ENCODE measurements at regions not wholly inside any gene's neighbourhood (a gene's known extent, or its start where the extent isn't known, plus 50 kb on each side); places are given as distances from the start of the nearest gene placed in this dataset.

- DNase-seq, result no peak
- Histone ChIP-seq H3K27me3 (no peaks in the 10 kb centered on the region), H3K9me3 (replicated peaks) (no peaks in the 10 kb centered on the region), H3K36me3 (no peaks in the 10 kb centered on the region), H3K4me3 (no peak overlapping the region), H3K27ac (no peak overlapping the region), H3K4me1 (no peaks in the 10 kb centered on the region)
These were observed 185.2 kb downstream of the HGF start for GRCh38 chr7:81584667-81585066.

DNA sequence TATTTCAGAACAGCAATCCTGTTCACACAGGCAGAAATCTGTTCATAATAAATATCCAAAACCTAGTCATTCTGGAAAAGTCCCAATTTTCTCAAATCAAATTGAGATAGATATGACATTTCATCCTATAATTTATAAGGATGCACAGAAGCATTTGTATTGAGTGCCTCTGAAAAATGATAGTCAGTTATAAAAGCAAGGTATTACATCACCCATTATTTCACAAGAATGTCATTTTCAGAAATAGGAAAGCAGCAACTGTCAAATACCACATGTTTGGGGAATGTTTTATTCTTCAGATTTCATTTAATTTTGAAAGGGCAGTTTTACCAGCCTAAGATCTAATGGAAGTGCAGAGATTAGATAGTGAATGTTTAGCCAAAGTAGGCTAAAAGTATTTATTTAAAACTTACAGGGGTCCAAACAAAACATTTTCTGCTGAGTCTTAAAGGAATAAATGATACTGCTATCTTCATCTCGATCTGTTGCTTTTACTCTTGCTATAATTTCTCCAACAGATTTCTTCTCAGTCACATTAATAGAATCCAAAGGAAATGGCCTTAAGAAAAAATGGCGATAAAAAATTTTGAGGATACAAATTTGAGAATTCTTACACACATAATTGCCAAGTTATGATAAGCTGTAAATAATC, 185.8 kb downstream of the HGF start:
- no peak overlapping the region for H3K4me3 ChIP-seq
- H3K9me3 ChIP-seq (replicated peaks), result no peaks in the 10 kb centered on the region
- H3K4me1 ChIP-seq, result no peaks in the 10 kb centered on the region
- no peak for DNase-seq
- H3K27me3 ChIP-seq, result no peaks in the 10 kb centered on the region
- H3K36me3 ChIP-seq, result no peaks in the 10 kb centered on the region
- H3K27ac ChIP-seq, result no peak overlapping the region

- H3K27me3 ChIP-seq, result no peaks in the 10 kb centered on the region
- H3K27ac ChIP-seq, result no peak overlapping the region
- no peak for DNase-seq
- no peaks in the 10 kb centered on the region for H3K4me1 ChIP-seq
- no peaks in the 10 kb centered on the region for H3K9me3 ChIP-seq (replicated peaks)
- no peak overlapping the region for H3K4me3 ChIP-seq
- H3K36me3 ChIP-seq, result no peaks in the 10 kb centered on the region
These were observed 186.8 kb downstream of the HGF start for GRCh38 chr7:81583090-81583489.

GRCh38 chr7:81577642-81578340, 192.1 kb downstream of the HGF start:
- Histone ChIP-seq H3K36me3 (no peaks in the 10 kb centered on the region), H3K9me3 (replicated peaks) (no peaks in the 10 kb centered on the region), H3K4me3 (no peak overlapping the region), H3K27me3 (no peaks in the 10 kb centered on the region), H3K27ac (no peak overlapping the region), H3K4me1 (no peaks in the 10 kb centered on the region)
- DNase-seq, result no peak

DNA sequence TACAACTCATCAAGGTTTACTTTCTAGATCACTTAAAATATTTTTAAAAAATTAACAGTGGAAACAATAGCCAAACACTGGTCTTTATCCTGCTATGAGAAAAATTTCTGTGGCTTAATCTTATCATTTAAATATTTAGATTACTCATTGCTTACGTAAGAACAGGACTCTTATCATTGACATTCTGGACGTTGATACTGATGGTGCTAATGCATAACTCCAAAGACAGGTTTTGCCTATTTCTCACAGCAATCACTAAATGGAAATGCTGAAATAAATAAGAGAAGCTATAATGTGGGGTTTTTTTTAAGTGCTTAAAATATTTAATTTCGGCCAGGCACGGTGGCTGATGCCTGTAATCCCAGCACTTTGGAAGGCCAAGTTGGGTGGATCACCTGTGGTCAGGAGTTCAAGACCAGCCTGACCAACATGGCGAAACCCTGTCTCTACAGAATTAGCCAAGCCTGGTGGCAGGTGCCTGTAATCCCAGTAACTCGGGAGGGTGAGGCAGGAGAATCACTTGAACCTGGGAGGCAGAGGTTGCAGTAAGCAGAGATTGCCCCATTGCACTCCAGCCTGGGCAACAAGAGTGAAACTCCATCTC, 195.0 kb downstream of the HGF start:
- Histone ChIP-seq H3K9me3 (replicated peaks) (no peaks in the 10 kb centered on the region), H3K4me3 (no peak overlapping the region), H3K4me1 (no peaks in the 10 kb centered on the region), H3K36me3 (no peaks in the 10 kb centered on the region), H3K27ac (no peak overlapping the region), H3K27me3 (no peaks in the 10 kb centered on the region)
- DNase-seq, result no peak

- Histone ChIP-seq H3K9me3 (replicated peaks) (no peaks in the 10 kb centered on the region), H3K27me3 (no peaks in the 10 kb centered on the region), H3K4me3 (no peak overlapping the region), H3K36me3 (no peaks in the 10 kb centered on the region), H3K4me1 (no peaks in the 10 kb centered on the region), H3K27ac (no peak overlapping the region)
- no peak for DNase-seq
These were observed 195.9 kb downstream of the HGF start for GRCh38 chr7:81573932-81574331.

- Histone ChIP-seq H3K9me3 (replicated peaks) (no peaks in the 10 kb centered on the region), H3K27ac (no peak overlapping the region), H3K4me1 (no peaks in the 10 kb centered on the region), H3K27me3 (no peaks in the 10 kb centered on the region), H3K36me3 (no peaks in the 10 kb centered on the region), H3K4me3 (no peak overlapping the region)
- no peak for DNase-seq
These were observed 196.7 kb downstream of the HGF start for GRCh38 chr7:81573128-81573527.

- H3K27me3 ChIP-seq, result no peaks in the 10 kb centered on the region
- no peak overlapping the region for H3K27ac ChIP-seq
These were observed 207.3 kb downstream of the HGF start for GRCh38 chr7:81562581-81562980.

GRCh38 chr7:81560708-81561107, 209.1 kb downstream of the HGF start:
- Histone ChIP-seq H3K4me3 (no peak overlapping the region), H3K9me3 (replicated peaks) (no peaks in the 10 kb centered on the region), H3K4me1 (no peaks in the 10 kb centered on the region), H3K27ac (no peak overlapping the region), H3K27me3 (no peaks in the 10 kb centered on the region), H3K36me3 (no peaks in the 10 kb centered on the region)
- DNase-seq, result no peak

More at GRCh38 chr7:81562581-81562980, 207.3 kb downstream of the HGF start:
- no peak overlapping the region for H3K4me3 ChIP-seq
- no peaks in the 10 kb centered on the region for H3K36me3 ChIP-seq
- H3K9me3 ChIP-seq (replicated peaks), result no peaks in the 10 kb centered on the region
- no peak for DNase-seq
- H3K4me1 ChIP-seq, result no peaks in the 10 kb centered on the region

DNA sequence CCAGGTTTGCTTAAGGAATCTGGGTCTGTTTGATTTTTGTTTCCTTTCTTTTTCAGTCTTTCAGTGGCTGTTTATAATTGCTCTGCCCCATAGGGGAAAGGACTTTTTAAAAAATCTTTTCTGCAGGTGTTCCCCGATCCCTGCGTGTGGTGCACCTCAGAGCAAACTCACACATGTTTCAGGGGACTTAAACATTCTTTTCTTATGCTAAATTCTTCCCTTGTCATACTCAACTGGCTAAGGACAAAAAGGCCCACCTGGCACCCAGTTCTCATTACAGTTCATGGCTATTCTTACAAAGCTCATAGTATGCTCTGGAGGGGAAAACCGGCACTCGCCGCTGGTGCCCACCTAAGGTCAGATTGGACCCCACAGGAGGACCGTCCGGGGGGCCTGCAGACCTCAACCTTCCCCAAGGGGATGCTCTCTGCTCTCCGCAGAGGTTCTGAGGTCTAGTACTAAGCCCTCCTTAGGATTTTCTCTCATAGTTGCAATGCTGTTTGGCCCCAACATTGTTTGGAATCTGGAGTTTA, 220.3 kb downstream of the HGF start:
- Histone ChIP-seq H3K36me3 (no peaks in the 10 kb centered on the region), H3K27me3 (no peaks in the 10 kb centered on the region), H3K27ac (no peak overlapping the region), H3K4me3 (no peak overlapping the region), H3K9me3 (replicated peaks) (0 out of 2 replicates have a peak, but pooled peaks cover 3% of the 10 kb centered on the region), H3K4me1 (no peaks in the 10 kb centered on the region)
- no peak for DNase-seq

DNA sequence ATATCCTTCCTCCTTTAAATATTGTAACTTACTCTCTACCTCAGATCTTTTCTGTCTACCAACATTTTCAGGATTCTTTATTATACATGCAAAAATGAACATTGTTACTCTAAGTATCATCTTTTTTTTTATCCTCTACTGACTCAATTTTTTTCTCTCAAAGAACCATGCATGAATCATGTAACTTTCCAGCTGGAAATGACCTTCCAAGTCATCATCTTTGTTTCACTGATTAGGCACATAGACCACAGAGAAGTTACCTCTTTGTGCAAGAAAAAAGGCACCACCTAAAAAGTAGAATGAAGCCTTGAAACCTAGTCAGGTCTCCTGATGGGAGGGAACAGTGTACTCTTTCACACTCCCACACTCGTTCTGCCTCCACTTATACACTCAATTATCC, 234.9 kb downstream of the HGF start:
- Histone ChIP-seq H3K4me1 (no peaks in the 10 kb centered on the region), H3K36me3 (no peaks in the 10 kb centered on the region), H3K4me3 (no peak overlapping the region), H3K27me3 (no peaks in the 10 kb centered on the region), H3K27ac (no peak overlapping the region), H3K9me3 (replicated peaks) (no peaks in the 10 kb centered on the region)
- DNase-seq, result no peak

- no peaks in the 10 kb centered on the region for H3K9me3 ChIP-seq (replicated peaks)
- H3K36me3 ChIP-seq, result no peaks in the 10 kb centered on the region
- no peak for DNase-seq
- H3K27me3 ChIP-seq, result no peaks in the 10 kb centered on the region
- H3K4me3 ChIP-seq, result no peak overlapping the region
- H3K4me1 ChIP-seq, result no peaks in the 10 kb centered on the region
- no peak overlapping the region for H3K27ac ChIP-seq
These were observed 235.4 kb downstream of the HGF start for GRCh38 chr7:81534446-81534845.

- Histone ChIP-seq H3K27ac (no peak overlapping the region), H3K9me3 (replicated peaks) (no peaks in the 10 kb centered on the region), H3K36me3 (no peaks in the 10 kb centered on the region), H3K27me3 (no peaks in the 10 kb centered on the region), H3K4me1 (no peaks in the 10 kb centered on the region), H3K4me3 (no peak overlapping the region)
- DNase-seq, result no peak
These were observed 235.9 kb downstream of the HGF start for GRCh38 chr7:81533931-81534330.

DNA sequence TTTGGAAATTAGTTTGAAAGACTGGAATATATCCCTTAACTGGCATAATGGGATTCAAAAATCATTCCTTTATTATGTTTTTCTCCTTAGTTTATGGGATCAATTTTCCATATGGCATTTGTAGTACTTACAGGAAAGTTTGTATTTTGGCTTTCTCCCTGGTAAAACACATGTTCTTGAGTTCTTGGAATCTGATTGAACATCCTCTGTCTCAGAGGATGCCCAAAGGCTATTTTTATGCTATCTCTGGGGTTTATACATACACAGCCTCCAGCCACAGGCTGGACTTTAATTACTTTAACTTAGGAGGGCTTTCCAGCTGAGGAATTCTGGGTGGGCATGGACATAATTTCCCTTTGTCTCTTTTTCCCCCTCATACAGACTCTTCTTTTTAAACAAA, 236.4 kb downstream of the HGF start:
- H3K9me3 ChIP-seq (replicated peaks), result no peaks in the 10 kb centered on the region
- H3K36me3 ChIP-seq, result no peaks in the 10 kb centered on the region
- no peaks in the 10 kb centered on the region for H3K27me3 ChIP-seq
- DNase-seq, result no peak
- no peak overlapping the region for H3K27ac ChIP-seq
- no peak overlapping the region for H3K4me3 ChIP-seq
- no peaks in the 10 kb centered on the region for H3K4me1 ChIP-seq

- Histone ChIP-seq H3K4me1 (no peaks in the 10 kb centered on the region), H3K9me3 (replicated peaks) (no peaks in the 10 kb centered on the region), H3K27me3 (no peaks in the 10 kb centered on the region), H3K36me3 (no peaks in the 10 kb centered on the region), H3K4me3 (no peak overlapping the region), H3K27ac (no peak overlapping the region)
- no peak for DNase-seq
These were observed 240.1 kb downstream of the HGF start for GRCh38 chr7:81529785-81530184.
